ENCODE measurements at regions not wholly inside any gene's neighbourhood (a gene's known extent, or its start where the extent isn't known, plus 50 kb on each side); places are given as distances from the start of the nearest gene placed in this dataset.

DNA sequence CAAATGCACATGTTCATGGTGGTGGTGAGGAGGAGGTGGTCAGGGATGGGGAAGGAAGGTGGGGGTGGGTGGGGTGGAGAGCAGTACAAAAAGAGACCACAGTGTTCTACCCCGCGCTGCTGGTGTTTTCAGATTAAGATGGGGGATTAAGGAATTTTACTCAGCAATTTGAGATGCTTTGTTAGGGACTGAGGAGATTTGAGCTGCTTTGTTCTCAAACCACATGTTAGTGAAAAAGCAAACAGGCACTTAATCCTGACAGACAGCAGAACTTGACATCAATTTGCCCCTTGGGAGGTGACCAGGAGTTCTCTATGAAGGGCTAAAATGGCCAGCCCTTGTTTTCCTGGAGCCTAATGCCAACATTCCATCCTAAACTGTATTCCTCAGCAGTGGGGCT lies 244.5 kb downstream of the MEIS1 start:
- Histone ChIP-seq H3F3A (ENCODE audit: control insufficient read depth, insufficient read depth) (no peaks in the 10 kb centered on the region), H3K9me2 (replicated peaks; ENCODE audit: control insufficient read depth, low read length) (no peaks in the 10 kb centered on the region; the same call in 1 of the 2 replicates), H3K4me2 (ENCODE audit: low read length) (no peak overlapping the region), H3K27ac (ENCODE audit: low read depth, low read length) (no peak overlapping the region), H4K20me1 (ENCODE audit: control insufficient read depth, insufficient read depth, low read depth, low read length) (no peaks in the 10 kb centered on the region), H3K4me3 (ENCODE audit: low read length) (no peak overlapping the region), H3K9me3 (ENCODE audit: control insufficient read depth, insufficient read depth, low read length) (no peaks in the 10 kb centered on the region), H3K36me3 (ENCODE audit: control insufficient read depth, low read length) (no peaks in the 10 kb centered on the region), H3K27me3 (ENCODE audit: control insufficient read depth, low read length) (no peaks in the 10 kb centered on the region), H3K79me2 (ENCODE audit: control insufficient read depth, low read length) (no peaks in the 10 kb centered on the region), H3K4me1 (ENCODE audit: control insufficient read depth, low read length) (no peaks in the 10 kb centered on the region)
- no peak for TF ChIP-seq EZH2phosphoT487 (IDR thresholded peaks at IDR 0.05; ENCODE audit: borderline replicate concordance, low read length)
- TF ChIP-seq, protein P1, sequence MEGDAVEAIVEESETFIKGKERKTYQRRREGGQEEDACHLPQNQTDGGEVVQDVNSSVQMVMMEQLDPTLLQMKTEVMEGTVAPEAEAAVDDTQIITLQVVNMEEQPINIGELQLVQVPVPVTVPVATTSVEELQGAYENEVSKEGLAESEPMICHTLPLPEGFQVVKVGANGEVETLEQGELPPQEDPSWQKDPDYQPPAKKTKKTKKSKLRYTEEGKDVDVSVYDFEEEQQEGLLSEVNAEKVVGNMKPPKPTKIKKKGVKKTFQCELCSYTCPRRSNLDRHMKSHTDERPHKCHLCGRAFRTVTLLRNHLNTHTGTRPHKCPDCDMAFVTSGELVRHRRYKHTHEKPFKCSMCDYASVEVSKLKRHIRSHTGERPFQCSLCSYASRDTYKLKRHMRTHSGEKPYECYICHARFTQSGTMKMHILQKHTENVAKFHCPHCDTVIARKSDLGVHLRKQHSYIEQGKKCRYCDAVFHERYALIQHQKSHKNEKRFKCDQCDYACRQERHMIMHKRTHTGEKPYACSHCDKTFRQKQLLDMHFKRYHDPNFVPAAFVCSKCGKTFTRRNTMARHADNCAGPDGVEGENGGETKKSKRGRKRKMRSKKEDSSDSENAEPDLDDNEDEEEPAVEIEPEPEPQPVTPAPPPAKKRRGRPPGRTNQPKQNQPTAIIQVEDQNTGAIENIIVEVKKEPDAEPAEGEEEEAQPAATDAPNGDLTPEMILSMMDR (IDR thresholded peaks at IDR 0.05; ENCODE audit: low read depth, low read length, poor library complexity, severe bottlenecking), result no peak

DNA sequence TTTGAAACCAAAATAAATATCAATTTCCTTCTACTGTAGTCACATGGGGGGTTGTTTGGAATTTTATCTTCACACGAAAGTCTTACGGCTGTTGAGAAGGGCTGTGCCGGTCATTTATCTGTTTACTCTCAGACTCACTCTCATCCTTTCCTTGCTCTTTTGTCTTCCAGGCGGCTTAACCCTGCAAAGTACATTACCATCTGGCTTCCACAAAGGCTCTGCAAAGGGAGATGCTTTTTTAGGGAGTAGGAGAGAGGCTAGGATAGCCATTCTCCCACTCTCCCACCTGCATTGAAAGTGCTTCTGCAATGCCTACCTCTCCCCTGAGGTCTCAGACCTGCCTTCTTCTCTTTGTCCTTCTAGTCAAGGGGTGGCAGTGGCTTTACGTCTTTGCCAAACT lies 247.6 kb downstream of the MEIS1 start:
- H4K20me1 ChIP-seq (ENCODE audit: control insufficient read depth, insufficient read depth, low read depth, low read length), result no peaks in the 10 kb centered on the region
- TF ChIP-seq, protein P1 (IDR thresholded peaks at IDR 0.05; ENCODE audit: low read depth, low read length, poor library complexity, severe bottlenecking), result no peak
- TF ChIP-seq EZH2phosphoT487 (IDR thresholded peaks at IDR 0.05; ENCODE audit: borderline replicate concordance, low read length), result no peak
- H3K9me3 ChIP-seq (ENCODE audit: control insufficient read depth, insufficient read depth, low read length), result no peaks in the 10 kb centered on the region
- no peak overlapping the region for H3K27ac ChIP-seq (ENCODE audit: low read depth, low read length)
- H3K4me2 ChIP-seq (ENCODE audit: low read length), result no peak overlapping the region
- no peaks in the 10 kb centered on the region for H3K4me1 ChIP-seq (ENCODE audit: control insufficient read depth, low read length)
- no peak overlapping the region for H3K4me3 ChIP-seq (ENCODE audit: low read length)
- H3F3A ChIP-seq (ENCODE audit: control insufficient read depth, insufficient read depth), result no peaks in the 10 kb centered on the region
- H3K79me2 ChIP-seq (ENCODE audit: control insufficient read depth, low read length), result no peaks in the 10 kb centered on the region
- no peaks in the 10 kb centered on the region; the same call in 1 of the 2 replicates for H3K9me2 ChIP-seq (replicated peaks; ENCODE audit: control insufficient read depth, low read length)
- H3K27me3 ChIP-seq (ENCODE audit: control insufficient read depth, low read length), result no peaks in the 10 kb centered on the region
- H3K36me3 ChIP-seq (ENCODE audit: control insufficient read depth, low read length), result no peaks in the 10 kb centered on the region

DNA sequence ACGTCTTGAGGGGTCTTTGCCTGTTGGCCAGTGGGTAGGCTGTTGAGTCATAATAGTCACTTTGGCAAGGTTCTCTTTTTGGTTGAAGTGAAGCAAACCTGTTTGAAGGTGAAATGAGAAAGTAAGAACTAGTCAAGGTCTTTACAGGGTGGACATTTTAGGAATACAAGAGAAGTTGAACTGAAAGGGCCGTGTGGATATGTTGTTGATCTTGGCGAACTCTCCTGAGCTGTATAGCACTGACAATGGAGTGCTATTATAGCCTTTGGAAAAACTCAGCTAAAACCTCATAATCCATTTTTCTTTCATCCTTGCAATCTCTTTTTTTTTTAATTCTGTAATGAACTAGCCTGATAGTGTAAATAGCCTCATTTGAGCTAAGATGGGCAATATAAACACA lies 248.1 kb downstream of the MEIS1 start:
- H3F3A ChIP-seq (ENCODE audit: control insufficient read depth, insufficient read depth), result no peaks in the 10 kb centered on the region
- no peaks in the 10 kb centered on the region for H4K20me1 ChIP-seq (ENCODE audit: control insufficient read depth, insufficient read depth, low read depth, low read length)
- H3K4me3 ChIP-seq (ENCODE audit: low read length), result no peak overlapping the region
- TF ChIP-seq, protein P1 (IDR thresholded peaks at IDR 0.05; ENCODE audit: low read depth, low read length, poor library complexity, severe bottlenecking), result no peak
- TF ChIP-seq EZH2phosphoT487 (IDR thresholded peaks at IDR 0.05; ENCODE audit: borderline replicate concordance, low read length), result no peak
- no peak overlapping the region for H3K4me2 ChIP-seq (ENCODE audit: low read length)
- H3K27me3 ChIP-seq (ENCODE audit: control insufficient read depth, low read length), result no peaks in the 10 kb centered on the region
- no peaks in the 10 kb centered on the region for H3K79me2 ChIP-seq (ENCODE audit: control insufficient read depth, low read length)
- H3K9me2 ChIP-seq (replicated peaks; ENCODE audit: control insufficient read depth, low read length), result no peaks in the 10 kb centered on the region; the same call in 1 of the 2 replicates
- no peak overlapping the region for H3K27ac ChIP-seq (ENCODE audit: low read depth, low read length)
- no peaks in the 10 kb centered on the region for H3K4me1 ChIP-seq (ENCODE audit: control insufficient read depth, low read length)
- H3K9me3 ChIP-seq (ENCODE audit: control insufficient read depth, insufficient read depth, low read length), result no peaks in the 10 kb centered on the region
- no peaks in the 10 kb centered on the region for H3K36me3 ChIP-seq (ENCODE audit: control insufficient read depth, low read length)

DNA sequence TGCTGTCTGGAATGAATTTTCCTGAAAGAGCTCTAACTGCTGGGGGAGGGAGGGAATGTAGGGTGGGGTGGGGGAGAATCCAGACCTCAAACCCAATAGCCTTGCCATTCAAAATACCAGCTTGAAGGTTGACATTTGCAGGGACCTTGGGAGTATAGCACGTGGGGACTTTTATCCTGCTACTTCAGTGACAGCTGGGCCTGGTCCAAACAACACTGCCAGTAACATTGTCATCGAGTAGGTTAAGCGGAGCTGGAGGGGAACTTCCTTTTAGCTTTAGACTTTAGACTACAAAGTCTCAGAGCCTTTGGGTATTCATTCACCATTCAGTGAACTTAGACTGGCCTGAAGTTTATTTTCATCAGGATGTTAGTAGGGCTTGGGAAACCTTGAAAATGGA lies 248.7 kb downstream of the MEIS1 start:
- H3K4me3 ChIP-seq (ENCODE audit: low read length), result no peak overlapping the region
- no peaks in the 10 kb centered on the region for H3K4me1 ChIP-seq (ENCODE audit: control insufficient read depth, low read length)
- no peak for TF ChIP-seq EZH2phosphoT487 (IDR thresholded peaks at IDR 0.05; ENCODE audit: borderline replicate concordance, low read length)
- TF ChIP-seq, protein P1 (IDR thresholded peaks at IDR 0.05; ENCODE audit: low read depth, low read length, poor library complexity, severe bottlenecking), result no peak
- no peaks in the 10 kb centered on the region for H3F3A ChIP-seq (ENCODE audit: control insufficient read depth, insufficient read depth)
- no peaks in the 10 kb centered on the region for H3K36me3 ChIP-seq (ENCODE audit: control insufficient read depth, low read length)
- H4K20me1 ChIP-seq (ENCODE audit: control insufficient read depth, insufficient read depth, low read depth, low read length), result no peaks in the 10 kb centered on the region
- no peaks in the 10 kb centered on the region for H3K27me3 ChIP-seq (ENCODE audit: control insufficient read depth, low read length)
- H3K79me2 ChIP-seq (ENCODE audit: control insufficient read depth, low read length), result no peaks in the 10 kb centered on the region
- H3K4me2 ChIP-seq (ENCODE audit: low read length), result no peak overlapping the region
- H3K27ac ChIP-seq (ENCODE audit: low read depth, low read length), result no peak overlapping the region
- no peaks in the 10 kb centered on the region for H3K9me3 ChIP-seq (ENCODE audit: control insufficient read depth, insufficient read depth, low read length)
- no peaks in the 10 kb centered on the region for H3K9me2 ChIP-seq (replicated peaks; ENCODE audit: control insufficient read depth, low read length)
